Esophagus muscularis mucosa (tissue), 3 donors: ENCODE measurements at regions not wholly inside any gene's neighbourhood (a gene's known extent, or its start where the extent isn't known, plus 50 kb on each side); places are given as distances from the start of the nearest gene placed in this dataset.

Experiments used
- CTCF ChIP-seq, 3 experiments: fragments of 200-600 bp in 2 of 3; fragments of 450-650 bp in 1 of 3; sonication (generic) in 2 of 3; IDR thresholded peaks; one replicate each; pipeline ENCODE4 v1.5.1; 2017 to 2019; ENCODE audit warnings: antibody characterized with exemption in 3 of 3, mild to moderate bottlenecking in 2 of 3, moderate library complexity in 1 of 3
- EP300 ChIP-seq: sonication (generic); formaldehyde crosslinking; IDR thresholded peaks from one replicate; pipeline ENCODE4 v1.6.1; 2017; ENCODE audit warnings: antibody characterized with exemption

GRCh38 chr3:28013864-28014473 is 227.4 kb upstream of the CMC1 start:
- no peak for TF ChIP-seq EP300
- no peak for TF ChIP-seq CTCF (IDR thresholded peaks at IDR 0.05)
